HG02970 (cell line): ENCODE measurements at regions not wholly inside any gene's neighbourhood (a gene's known extent, or its start where the extent isn't known, plus 50 kb on each side); places are given as distances from the start of the nearest gene placed in this dataset.

Experiments
- ATAC-seq: cut with Tn5 transposase; IDR thresholded peaks from one replicate; pipeline ENCODE4 v1.9.1; 2021; ENCODE audit warnings: mild to moderate bottlenecking, moderate library complexity, moderate number of reproducible peaks; ENCODE audit not compliant: unreplicated experiment, low FRiP score

DNA sequence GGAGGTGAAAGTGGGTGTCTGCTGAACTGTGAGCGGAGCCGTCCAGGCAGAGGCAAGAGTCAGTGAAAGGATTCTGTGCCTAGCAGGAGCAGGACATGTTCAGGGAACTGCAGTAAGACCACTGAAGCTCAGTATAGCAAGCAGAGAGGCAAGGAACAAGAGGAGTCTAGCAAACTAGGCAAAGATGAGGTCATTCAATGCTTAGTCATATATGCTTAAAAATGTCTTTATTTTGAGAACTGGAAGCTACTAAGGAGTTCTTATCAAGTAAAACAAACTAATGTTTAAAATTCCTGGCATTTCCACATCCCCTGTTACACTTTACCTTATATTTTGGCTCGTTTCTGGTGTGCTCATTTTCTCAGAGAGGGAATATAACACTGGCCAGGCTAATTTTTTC is 913.4 kb downstream of the CBLN2 start:
- no peak for ATAC-seq

DNA sequence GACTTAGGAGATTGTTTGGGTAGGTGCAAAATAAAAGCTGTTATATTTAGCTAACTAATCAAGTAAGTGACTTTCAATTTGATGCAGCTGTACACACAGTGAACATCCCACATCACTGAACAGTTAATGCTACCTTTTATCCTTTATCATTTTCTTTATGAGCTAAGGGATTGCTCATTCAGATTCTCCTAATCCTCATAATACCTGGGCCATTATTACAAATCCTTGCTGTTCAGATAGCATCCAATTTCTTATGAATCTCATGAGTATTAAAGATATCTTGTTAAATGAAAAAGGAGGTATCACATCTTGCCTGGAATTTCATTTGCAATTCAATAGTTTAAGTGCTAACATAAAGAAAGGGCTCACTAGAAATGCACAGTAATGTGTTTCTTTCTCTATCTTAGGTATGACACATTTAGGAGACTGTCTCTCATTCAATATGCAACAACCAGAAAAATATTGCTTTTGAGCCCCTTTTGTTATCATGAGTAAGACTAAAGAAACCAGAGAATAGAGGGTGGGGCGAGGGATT is 918.5 kb downstream of the CBLN2 start:
- no peak for ATAC-seq

DNA sequence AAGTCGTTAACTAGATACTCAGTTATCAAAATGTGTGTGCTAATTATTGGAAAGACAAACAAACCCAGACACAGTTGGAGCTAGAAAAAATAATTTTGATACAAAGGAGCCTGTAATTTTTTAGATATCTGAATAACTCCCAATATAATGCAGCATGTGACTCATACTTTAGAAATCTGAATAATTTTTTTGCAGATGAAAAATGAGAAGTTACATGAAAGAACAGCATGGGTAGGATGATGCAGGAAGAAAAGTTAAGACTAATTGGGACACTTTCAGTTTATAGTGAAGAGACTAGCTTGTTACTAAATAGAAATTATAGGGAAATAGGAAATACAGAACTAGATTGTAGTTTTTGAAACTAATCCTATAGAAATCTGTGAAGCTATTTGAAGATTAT is 945.8 kb downstream of the CBLN2 start:
- no peak for ATAC-seq

DNA sequence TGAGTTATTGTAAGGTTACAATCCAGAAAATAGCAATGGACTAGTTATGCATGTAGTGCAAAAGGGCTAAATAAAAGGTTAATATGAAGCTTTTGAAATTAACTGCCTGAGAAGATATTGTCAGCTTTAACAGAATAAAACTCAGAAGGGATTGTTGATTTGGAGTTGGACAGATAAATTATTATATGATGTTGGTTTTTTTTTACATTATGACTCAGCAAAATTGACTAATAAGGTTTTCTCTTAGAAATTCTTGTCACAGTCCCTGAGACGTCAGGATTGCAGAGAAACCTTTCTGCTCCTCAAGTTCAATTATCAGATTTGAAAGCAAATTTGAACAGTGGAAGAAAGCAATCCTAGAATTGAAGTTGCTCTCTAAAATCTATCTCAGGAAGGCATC is 946.9 kb downstream of the CBLN2 start:
- ATAC-seq = no peak

DNA sequence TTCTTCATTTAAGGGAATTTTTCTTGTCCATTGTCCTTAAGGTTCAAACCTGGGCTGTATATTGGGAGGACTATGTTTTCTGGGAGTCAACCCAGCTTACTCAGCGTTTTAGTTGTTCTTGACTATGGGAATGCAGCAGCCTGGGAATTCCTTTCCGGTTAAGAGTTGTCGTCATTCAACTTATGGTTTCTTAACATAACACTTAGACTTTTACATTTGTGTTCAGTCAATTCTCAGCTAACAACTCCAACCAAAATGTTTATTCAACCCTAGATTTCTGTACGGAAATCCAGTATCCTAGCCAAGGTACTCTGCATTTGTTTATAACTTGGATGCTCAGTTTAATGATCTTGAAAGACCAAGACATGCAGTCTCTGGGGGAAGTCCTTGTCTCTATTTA is 960.9 kb downstream of the CBLN2 start:
- no peak for ATAC-seq

DNA sequence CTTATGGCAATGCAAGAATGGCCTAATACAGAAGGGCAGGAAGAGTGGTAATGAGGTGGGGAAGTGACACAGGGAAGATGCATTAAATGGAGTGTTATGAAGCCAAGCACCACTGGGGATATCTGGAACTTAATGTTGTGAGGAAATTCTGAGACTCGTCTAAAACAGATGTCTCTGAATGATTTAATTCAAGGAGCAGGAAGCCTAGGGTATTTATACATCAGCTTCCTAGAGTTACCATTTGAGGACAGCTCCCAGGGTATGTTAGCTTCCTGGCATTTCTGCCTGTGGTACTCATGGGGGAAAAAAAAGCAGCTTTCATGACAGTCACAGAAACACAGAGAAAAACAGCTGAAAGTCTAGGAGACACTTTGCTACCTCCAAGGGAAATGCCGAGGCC is 989.5 kb downstream of the CBLN2 start:
- no peak for ATAC-seq

DNA sequence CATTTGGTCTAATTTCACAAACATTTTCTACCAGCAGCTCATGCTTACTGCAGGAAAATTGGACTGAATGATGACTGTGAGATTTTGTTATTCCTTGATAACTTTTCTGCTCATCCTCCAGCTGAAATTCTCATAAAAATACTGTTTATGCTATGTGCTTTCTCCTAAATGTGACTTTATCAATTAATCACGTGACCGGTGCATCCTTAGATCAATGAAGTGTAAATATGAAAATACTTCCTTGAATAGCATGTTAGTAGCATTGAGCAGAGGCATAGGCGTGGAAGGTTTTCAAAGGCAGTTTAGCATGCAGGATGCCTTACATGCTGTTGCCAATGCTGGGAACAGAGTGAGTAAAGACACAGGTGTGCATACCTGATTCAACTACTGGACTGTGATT is 1002.5 kb downstream of the CBLN2 start:
- ATAC-seq = no peak

DNA sequence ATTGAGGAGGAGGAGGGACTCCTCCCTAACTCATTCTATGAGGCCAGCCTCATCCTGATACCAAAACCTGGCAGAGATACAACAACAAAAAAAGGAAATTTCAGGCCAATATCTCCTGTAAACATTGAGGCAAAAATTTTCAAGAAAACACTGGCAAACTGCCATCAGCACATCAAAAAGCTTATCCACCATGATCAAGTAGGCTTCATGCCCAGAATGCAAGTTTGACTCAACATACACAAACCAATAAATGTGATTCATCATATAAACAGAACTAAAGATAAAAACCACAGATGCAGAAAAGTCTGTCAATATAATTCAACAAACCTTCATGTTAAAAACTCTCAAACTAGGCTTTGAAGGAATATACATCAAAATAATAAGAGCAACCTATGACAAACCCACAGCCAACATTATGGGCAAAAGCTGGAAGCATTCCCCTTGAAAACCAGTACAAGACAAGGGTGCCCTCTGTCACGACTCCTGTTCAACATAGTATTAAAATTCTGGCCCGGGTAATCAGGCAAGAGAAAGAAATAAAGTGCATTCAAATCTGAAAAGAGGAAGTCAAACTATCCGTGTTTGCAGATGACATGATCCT is 1014.3 kb downstream of the CBLN2 start:
- ATAC-seq = no peak

DNA sequence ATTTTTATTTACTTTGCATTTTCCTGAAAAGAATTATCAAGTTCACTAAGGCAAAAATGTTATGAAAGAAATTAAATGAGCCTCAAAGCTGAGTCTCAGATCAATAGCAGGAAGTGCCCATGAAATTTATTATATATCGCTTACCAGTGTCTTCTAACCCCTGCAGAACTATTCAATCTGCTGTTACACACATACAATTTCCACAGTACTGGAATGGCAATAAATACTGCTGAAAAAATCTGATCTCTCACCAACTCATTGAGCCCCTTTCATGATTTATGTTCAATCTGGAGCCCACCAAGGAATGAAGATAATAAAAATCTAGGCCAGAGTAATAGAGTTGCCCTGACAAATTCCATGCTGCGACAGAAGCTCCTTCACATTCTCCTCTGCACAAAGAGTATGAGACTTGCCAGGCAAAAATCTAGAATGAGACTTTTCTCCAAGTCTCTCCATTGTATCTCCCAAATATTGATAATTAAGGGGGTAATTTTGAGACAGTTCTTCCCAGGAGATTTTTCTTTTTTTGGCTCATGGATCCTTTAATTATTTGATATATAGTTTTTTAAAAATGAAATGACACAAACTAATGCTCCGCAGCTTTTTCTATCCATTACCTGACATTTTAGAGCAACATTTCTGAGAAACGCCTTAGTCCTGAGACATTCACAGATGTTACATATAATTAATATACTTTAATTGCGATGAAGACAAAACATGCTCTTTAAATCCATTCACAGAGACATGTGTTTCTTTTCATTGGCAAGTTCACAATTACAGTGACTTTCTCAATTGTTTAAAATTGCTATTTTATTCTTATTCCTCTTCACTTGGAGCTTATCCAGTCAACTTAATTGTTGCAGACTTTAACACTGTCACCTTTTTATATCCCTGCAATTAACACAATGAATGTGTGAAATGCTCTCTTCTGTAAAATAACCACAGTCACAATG is 1020.4 kb downstream of the CBLN2 start:
- no peak for ATAC-seq

DNA sequence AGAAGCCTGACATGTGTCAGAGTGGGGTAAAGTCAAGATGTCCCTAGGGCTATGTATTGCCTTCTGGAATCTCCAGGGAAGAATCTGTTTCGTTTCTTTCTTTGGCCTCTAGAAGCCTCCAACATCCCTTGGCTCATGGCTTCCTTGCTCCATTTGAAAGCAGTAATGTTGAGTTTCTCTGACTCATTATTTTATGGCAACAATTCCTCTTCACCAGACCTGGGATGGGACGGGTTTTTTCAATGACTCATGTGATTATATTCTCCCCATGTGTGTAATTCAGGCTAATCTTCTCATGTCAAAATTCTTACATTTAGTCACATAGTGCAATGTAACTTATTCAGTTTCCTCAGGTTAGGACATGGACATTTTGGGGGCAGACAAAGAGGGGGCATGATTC is 1038.6 kb downstream of the CBLN2 start:
- no peak for ATAC-seq

DNA sequence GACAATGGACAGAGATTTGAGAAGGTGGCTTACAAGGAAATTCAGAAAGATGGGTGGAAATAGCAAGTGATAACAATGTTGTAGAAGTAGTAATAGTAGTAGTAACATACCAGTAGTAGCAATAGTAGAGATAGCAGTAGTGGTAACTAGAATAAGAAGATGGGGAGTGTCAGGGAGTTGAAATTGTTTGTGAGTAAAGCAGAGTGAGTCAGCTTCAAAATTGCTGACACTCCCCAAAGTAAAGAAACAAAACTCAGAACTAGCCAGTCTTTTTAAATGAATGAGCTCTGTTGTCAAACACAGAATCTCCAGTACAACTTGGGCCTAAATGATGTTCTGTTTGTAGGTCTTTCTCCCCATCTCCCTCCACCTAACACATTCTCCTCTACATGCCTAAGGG is 1040.9 kb downstream of the CBLN2 start:
- ATAC-seq = no peak

DNA sequence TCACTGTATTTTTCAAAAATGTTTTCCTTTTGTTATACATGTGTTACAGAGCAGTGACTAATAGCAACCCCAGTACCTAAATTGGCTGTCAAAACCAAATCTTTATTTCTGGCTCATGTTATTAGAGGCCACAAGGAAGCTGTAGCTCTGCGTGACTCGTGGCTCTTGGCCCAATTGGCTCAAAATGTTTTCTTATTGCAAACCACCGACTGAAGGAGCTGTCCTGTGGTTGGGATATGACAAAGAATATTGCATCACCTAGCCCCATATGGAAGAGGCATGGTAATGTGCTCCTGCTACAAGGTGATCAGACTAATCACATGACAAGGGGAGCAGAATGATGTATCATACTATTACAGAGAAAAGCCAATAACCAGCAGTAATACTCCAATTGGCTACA is 1058.5 kb downstream of the CBLN2 start:
- no peak for ATAC-seq

DNA sequence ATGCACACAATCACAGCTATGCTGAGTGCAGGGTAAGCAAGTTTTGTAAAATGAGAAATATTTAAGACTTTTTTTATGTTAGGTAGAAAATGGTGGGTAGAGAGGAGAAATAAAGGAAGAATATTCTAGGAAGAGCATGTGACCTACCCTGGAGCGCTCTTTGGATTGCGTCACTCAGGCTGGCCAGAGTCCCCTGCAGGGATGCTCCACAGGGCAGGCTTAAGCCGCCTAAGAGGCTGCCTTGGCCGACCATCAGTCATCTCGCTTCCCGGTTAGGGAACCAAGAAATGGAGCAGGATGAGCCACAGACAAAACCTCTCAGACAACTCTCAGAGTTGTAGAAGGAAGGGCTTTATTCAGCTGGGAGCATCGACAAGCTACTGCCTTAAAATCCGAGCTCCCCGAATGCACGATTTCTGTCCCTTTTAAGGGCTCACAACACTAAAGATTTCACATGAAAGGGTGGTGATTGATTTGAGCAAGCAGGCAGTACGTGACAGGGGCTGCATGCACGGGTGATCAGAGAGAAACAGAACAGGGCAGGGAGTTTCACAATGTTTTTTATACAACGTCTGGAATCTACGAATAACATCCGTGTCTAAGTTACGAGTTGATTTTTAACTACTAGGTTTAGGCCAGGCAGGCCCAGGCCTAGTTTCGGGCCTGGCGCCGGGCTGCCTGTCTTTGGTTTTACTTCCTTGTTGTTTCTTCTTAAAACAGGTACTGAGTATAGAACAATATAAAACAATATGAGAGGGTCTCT is 1072.0 kb downstream of the CBLN2 start:
- ATAC-seq = no peak

DNA sequence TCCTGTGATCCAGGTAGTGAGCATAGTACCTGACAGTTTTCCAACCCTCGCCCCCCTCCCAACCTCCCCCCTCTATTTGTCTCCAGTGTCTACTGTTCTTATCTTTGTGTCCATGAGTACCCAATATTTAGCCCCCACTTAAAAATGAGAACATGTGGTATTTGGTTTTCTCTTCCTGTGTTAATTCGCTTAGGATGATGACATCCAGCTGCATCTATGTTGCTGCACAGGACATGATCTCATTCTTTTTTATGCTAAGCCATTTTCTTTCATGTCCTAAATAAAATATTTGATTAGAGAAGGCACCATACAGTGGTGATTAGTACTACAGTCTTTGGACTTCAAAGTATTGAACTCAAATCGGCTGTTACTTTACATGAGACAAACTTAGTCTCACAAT is 1087.9 kb downstream of the CBLN2 start:
- no peak for ATAC-seq

DNA sequence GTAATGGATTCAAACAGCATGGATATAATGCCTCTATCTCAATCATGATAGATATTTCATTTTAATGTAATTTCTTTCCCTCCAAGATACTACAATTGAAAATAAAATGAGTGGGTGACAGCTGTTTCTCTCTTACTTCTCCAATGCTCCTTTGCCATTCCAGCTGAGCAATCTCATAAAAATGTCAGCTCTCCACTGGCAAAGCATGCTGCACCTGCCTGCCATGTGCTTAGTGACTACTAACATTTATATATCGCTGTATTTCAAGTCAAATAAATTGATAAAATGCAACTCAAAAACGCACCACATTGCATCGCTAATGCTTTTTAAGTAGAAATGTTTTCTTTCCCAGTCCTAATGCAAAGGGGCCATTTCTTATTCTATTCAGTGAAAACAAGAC is 1093.9 kb downstream of the CBLN2 start:
- no peak for ATAC-seq

DNA sequence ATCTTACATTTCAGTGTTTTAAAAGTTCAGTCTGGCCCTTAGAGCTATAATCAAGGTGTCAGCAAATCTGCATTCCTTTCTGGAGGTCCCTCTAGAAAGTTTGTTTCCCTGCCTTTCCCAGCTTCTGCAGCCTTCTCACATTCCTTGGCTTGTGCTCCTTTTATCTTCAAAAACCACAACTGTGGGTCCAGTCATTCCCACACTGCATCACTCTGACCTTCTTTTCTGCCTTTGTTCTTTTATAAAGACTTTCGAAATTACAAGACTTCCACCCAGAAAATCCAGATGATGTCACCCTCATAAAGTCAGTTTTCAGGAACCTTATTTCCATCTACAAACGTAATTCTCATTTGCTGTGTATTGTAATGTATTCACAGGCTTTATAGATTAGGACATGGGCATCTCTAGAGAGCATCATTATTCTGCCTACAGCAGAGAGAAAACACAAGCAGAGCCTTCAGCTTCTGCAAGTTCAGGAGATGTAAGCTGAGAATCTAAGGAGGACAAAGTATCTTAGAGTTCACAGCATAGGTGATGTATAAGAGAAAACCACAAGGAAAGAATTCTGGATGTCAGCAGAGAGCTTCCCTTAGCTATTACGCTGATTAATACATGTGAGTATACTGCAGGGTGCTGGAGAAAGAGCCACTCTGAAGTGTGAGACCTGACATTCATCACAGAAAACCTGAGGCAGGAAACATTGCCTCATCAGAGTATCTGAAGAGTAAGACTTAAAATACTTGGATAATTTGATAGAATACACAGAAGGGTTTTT is 1100.2 kb downstream of the CBLN2 start:
- no peak for ATAC-seq

DNA sequence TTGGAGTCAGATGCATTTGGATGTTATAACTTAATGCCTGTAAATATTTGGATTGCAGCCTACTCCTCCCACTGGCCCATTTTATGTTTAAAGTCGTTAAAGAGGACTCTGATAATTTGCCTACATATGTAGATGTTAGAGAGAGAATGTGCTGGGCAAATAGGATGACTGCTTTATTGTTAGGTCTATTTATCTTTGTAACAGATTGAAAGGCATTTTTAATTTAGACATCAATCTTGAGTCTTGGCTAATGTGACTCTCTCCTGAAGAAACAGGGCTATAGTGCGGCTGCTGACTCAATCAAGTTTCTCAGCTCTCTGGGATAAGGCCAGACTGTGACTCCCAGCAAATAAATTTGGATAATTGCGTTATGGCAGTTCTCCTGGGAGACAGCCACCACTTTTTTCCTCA is 1101.4 kb downstream of the CBLN2 start:
- no peak for ATAC-seq

DNA sequence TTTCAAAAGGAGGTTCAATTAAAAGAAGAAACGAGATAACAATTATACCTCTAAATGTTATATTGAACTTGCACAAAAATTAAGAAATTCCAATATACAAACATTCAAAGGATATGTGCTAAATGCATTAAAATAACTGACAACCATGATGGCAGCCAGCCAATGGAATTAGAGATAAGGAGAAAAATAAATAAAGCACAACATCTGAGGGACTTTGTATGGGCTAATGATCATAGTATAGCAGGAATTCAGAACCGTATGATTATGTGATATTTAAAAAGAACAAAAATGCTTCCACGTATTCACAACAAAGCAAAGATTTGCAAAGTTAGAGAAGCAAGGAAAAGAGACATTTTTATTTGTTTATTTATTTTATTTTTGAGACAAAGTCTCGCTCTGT is 1103.0 kb downstream of the CBLN2 start:
- ATAC-seq = no peak

DNA sequence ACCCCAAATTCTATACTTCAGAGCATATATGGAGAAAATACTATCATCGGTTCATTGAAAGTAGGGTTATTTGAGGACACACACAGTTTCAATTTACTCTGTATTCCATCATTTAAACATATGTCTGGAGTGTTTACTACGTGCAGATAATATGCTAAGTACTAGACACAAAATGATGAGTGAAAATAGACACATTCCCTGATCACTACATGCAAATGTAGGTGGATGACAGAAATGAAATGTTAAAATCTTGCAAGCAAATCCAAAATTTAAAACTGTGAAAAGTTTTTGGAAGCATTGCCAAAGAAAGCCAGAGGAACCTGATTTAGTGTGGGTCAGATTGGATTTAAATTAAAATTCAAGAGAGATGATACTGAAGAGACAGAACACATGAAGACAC is 1106.6 kb downstream of the CBLN2 start:
- ATAC-seq = no peak

DNA sequence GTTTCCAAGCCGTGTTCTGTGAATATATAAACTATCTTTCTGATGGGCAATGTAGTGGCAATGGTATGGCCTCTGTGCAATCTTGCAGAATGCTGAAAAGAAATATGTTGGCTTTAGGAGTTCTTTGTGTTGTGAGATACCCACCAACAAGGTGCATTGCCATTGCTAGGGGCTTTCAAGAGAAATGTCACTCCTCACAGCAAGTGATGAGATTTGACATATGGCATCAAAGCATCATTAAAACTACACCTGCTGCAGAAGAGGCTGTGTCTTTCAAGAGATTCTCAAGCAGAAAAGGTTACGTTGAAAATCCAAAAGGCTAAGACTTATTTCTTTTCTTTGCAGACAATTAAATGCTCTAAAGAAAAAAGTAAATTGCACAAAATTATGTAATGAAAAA is 1110.8 kb downstream of the CBLN2 start:
- ATAC-seq = no peak
